ENCODE measurements at regions not wholly inside any gene's neighbourhood (a gene's known extent, or its start where the extent isn't known, plus 50 kb on each side); places are given as distances from the start of the nearest gene placed in this dataset.
"Not testable (repeated sequence)": the region's sequence is repeated elsewhere in the genome, so short reads cannot be mapped to it uniquely, and the experiment has no call there.

GRCh38 chr14:106722813-106723687 lies 1196.7 kb downstream of the TMEM121 start:
- H4K20me1 ChIP-seq (replicated peaks in 1 of 2; ENCODE audit: control insufficient read depth in 1 of 2, insufficient read depth in 2 of 2, low read length in 2 of 2); H3K9ac ChIP-seq (replicated peaks in 1 of 4; ENCODE audit: extremely low read depth in 1 of 4, low read depth in 3 of 4, low read length in 3 of 4); H3K79me2 ChIP-seq (ENCODE audit: control insufficient read depth in 1 of 2, insufficient read depth in 2 of 2, low read length in 2 of 2); H3K79me1 ChIP-seq (ENCODE audit: low read depth, low read length); H3K56ac ChIP-seq (replicated peaks; ENCODE audit: insufficient read length, low read depth, low read length); H2BK5ac ChIP-seq (ENCODE audit: low read depth, low read length); H3K36me3 ChIP-seq (ENCODE audit: control insufficient read depth in 2 of 4, insufficient read depth in 4 of 4, low read length in 3 of 4); H2BK120ac ChIP-seq (replicated peaks; ENCODE audit: low read depth, low read length); H2AK5ac ChIP-seq (ENCODE audit: low read depth, low read length); H3K4me2 ChIP-seq (ENCODE audit: insufficient read depth in 1 of 2, low read depth in 2 of 2, low read length in 2 of 2); H3K23me2 ChIP-seq (ENCODE audit: low read depth, low read length); H3K27ac ChIP-seq (ENCODE audit: low read depth, low read length); FAIRE-seq; H3K27me3 ChIP-seq (replicated peaks in 1 of 4; ENCODE audit: control insufficient read depth in 3 of 4, extremely low read depth in 1 of 4, insufficient read depth in 3 of 4, low read length in 3 of 4); POLR2A ChIA-PET (ENCODE audit: partially characterized antibody); H3K23ac ChIP-seq (ENCODE audit: insufficient read length); H4K8ac ChIP-seq (ENCODE audit: extremely low read depth, insufficient read depth, low read length); H2BK12ac ChIP-seq (ENCODE audit: low read depth, low read length); CTCF ChIA-PET (ENCODE audit: partially characterized antibody); H3K18ac ChIP-seq (ENCODE audit: extremely low read depth, low read length); H2AFZ ChIP-seq (ENCODE audit: low read length); H3K14ac ChIP-seq (ENCODE audit: insufficient read length); H4K91ac ChIP-seq (replicated peaks; ENCODE audit: insufficient read length, low read length); H3K4me1 ChIP-seq (replicated peaks in 1 of 4; ENCODE audit: control insufficient read depth in 3 of 4, insufficient read depth in 4 of 4, low read length in 3 of 4); H2BK15ac ChIP-seq (ENCODE audit: low read length); H3K4ac ChIP-seq (replicated peaks; ENCODE audit: insufficient read length, low read depth, low read length); DNase-seq (ENCODE audit: low read depth in 1 of 2, low spot score in 2 of 2); H3K4me3 ChIP-seq (ENCODE audit: extremely low read depth in 1 of 4, insufficient read depth in 2 of 4, low read depth in 3 of 4, low read length in 4 of 4); H4K5ac ChIP-seq (ENCODE audit: insufficient read length, low read depth, low read length); H2BK20ac ChIP-seq (ENCODE audit: low read length): not testable (repeated sequence)
- 71% methylated on average over 3 of the region's 7 CpGs; no CpG with 5 or more reads in 1 of the 2 experiments for WGBS, 2 experiments (ENCODE audit: extremely low coverage in 1 of 2, insufficient coverage in 1 of 2, insufficient read length in 1 of 2, insufficient replicate concordance in 2 of 2, low coverage in 1 of 2, low lambda C conversion rate in 2 of 2, missing lambda C conversion rate in 1 of 2)
- peaks cover 3 to 12% of the 10 kb centered on the region in 2 experiments; a peak in 2 of 4 replicates for H3K9me3 ChIP-seq (ENCODE audit: insufficient read depth in 2 of 2, low read depth in 1 of 2, low read length in 1 of 2)

GRCh38 chr14:106727962-106728361 lies 1201.6 kb downstream of the TMEM121 start:
- H3K4ac ChIP-seq (replicated peaks; ENCODE audit: insufficient read length, low read depth, low read length); H3K23me2 ChIP-seq (ENCODE audit: low read depth, low read length); H4K8ac ChIP-seq (ENCODE audit: extremely low read depth, insufficient read depth, low read length); H2BK15ac ChIP-seq (ENCODE audit: low read length); POLR2A ChIA-PET (ENCODE audit: partially characterized antibody); H3K9ac ChIP-seq (replicated peaks in 1 of 4; ENCODE audit: extremely low read depth in 1 of 4, low read depth in 3 of 4, low read length in 3 of 4); H2AK5ac ChIP-seq (ENCODE audit: low read depth, low read length); H3K79me1 ChIP-seq (ENCODE audit: low read depth, low read length); CTCF ChIA-PET (ENCODE audit: partially characterized antibody); H3K14ac ChIP-seq (ENCODE audit: insufficient read length); H2BK120ac ChIP-seq (replicated peaks; ENCODE audit: low read depth, low read length); H2BK20ac ChIP-seq (ENCODE audit: low read length); H2BK12ac ChIP-seq (ENCODE audit: low read depth, low read length); H3K4me3 ChIP-seq (ENCODE audit: extremely low read depth in 1 of 4, insufficient read depth in 2 of 4, low read depth in 3 of 4, low read length in 4 of 4); H3K79me2 ChIP-seq (ENCODE audit: control insufficient read depth in 1 of 2, insufficient read depth in 2 of 2, low read length in 2 of 2); H3K56ac ChIP-seq (replicated peaks; ENCODE audit: insufficient read length, low read depth, low read length); FAIRE-seq; H3K36me3 ChIP-seq (ENCODE audit: control insufficient read depth in 2 of 4, insufficient read depth in 4 of 4, low read length in 3 of 4); H3K23ac ChIP-seq (ENCODE audit: insufficient read length); H3K27me3 ChIP-seq (replicated peaks in 1 of 4; ENCODE audit: control insufficient read depth in 3 of 4, extremely low read depth in 1 of 4, insufficient read depth in 3 of 4, low read length in 3 of 4); H2BK5ac ChIP-seq (ENCODE audit: low read depth, low read length); DNase-seq (ENCODE audit: low read depth in 1 of 2, low spot score in 2 of 2); H3K4me1 ChIP-seq (replicated peaks in 1 of 4; ENCODE audit: control insufficient read depth in 3 of 4, insufficient read depth in 4 of 4, low read length in 3 of 4); H4K91ac ChIP-seq (replicated peaks; ENCODE audit: insufficient read length, low read length); H4K20me1 ChIP-seq (replicated peaks in 1 of 2; ENCODE audit: control insufficient read depth in 1 of 2, insufficient read depth in 2 of 2, low read length in 2 of 2); H3K18ac ChIP-seq (ENCODE audit: extremely low read depth, low read length); H3K27ac ChIP-seq (ENCODE audit: low read depth, low read length); H2AFZ ChIP-seq (ENCODE audit: low read length); H3K4me2 ChIP-seq (ENCODE audit: insufficient read depth in 1 of 2, low read depth in 2 of 2, low read length in 2 of 2); H4K5ac ChIP-seq (ENCODE audit: insufficient read length, low read depth, low read length): not testable (repeated sequence)
- 65% methylated on average over 4 of the region's 12 CpGs; no CpG with 5 or more reads in 1 of the 2 experiments for WGBS, 2 experiments (ENCODE audit: extremely low coverage in 1 of 2, insufficient coverage in 1 of 2, insufficient read length in 1 of 2, insufficient replicate concordance in 2 of 2, low coverage in 1 of 2, low lambda C conversion rate in 2 of 2, missing lambda C conversion rate in 1 of 2)
- peaks cover 7 to 27% of the 10 kb centered on the region in 2 experiments; a peak in 3 of 4 replicates for H3K9me3 ChIP-seq (ENCODE audit: insufficient read depth in 2 of 2, low read depth in 1 of 2, low read length in 1 of 2)

Measured in H1 (cell line).